HG03135 (cell line): ENCODE measurements at regions not wholly inside any gene's neighbourhood (a gene's known extent, or its start where the extent isn't known, plus 50 kb on each side); places are given as distances from the start of the nearest gene placed in this dataset.
"Not testable (repeated sequence)": the region's sequence is repeated elsewhere in the genome, so short reads cannot be mapped to it uniquely, and the experiment has no call there.

Source experiments
- ATAC-seq: cut with Tn5 transposase; IDR thresholded peaks from one replicate; pipeline ENCODE4 v1.9.1; 2021; ENCODE audit warnings: mild to moderate bottlenecking, moderate library complexity; ENCODE audit not compliant: unreplicated experiment

- ATAC-seq, result no peak
Measured at GRCh38 chr15:47027322-47027946, 689.9 kb upstream of the SEMA6D start.

GRCh38 chr15:47035475-47036406 lies 681.6 kb upstream of the SEMA6D start:
- ATAC-seq, result no peak

GRCh38 chr15:47037003-47037402 lies 680.3 kb upstream of the SEMA6D start:
- no peak for ATAC-seq

GRCh38 chr15:47039225-47039624 lies 678.1 kb upstream of the SEMA6D start:
- ATAC-seq, result no peak

- ATAC-seq, result no peak
Measured at GRCh38 chr15:47041301-47041700, 676.0 kb upstream of the SEMA6D start.

GRCh38 chr15:47047981-47048380 lies 669.3 kb upstream of the SEMA6D start:
- ATAC-seq, result not testable (repeated sequence)

- ATAC-seq, result no peak
Measured at GRCh38 chr15:47066392-47066791, 650.9 kb upstream of the SEMA6D start.

- ATAC-seq, result not testable (repeated sequence)
Measured at GRCh38 chr15:47077846-47078245, 639.5 kb upstream of the SEMA6D start.

- ATAC-seq, result no peak
Measured at GRCh38 chr15:47095833-47096232, 621.5 kb upstream of the SEMA6D start.

- not testable (repeated sequence) for ATAC-seq
Measured at GRCh38 chr15:47098526-47098925, 618.8 kb upstream of the SEMA6D start.

- not testable (repeated sequence) for ATAC-seq
Measured at GRCh38 chr15:47099801-47100200, 617.5 kb upstream of the SEMA6D start.

GRCh38 chr15:47108800-47109199 lies 608.5 kb upstream of the SEMA6D start:
- not testable (repeated sequence) for ATAC-seq

- ATAC-seq, result no peak
Measured at GRCh38 chr15:47116698-47117097, 600.6 kb upstream of the SEMA6D start.

- no peak for ATAC-seq
Measured at GRCh38 chr15:47119349-47119748, 598.0 kb upstream of the SEMA6D start.

- ATAC-seq, result no peak
Measured at GRCh38 chr15:47124430-47125102, 592.7 kb upstream of the SEMA6D start.

GRCh38 chr15:47129033-47129432 lies 588.3 kb upstream of the SEMA6D start:
- no peak for ATAC-seq

- not testable (repeated sequence) for ATAC-seq
Measured at GRCh38 chr15:47131450-47131849, 585.9 kb upstream of the SEMA6D start.

- no peak for ATAC-seq
Measured at GRCh38 chr15:47135267-47135666, 582.0 kb upstream of the SEMA6D start.

GRCh38 chr15:47136236-47136635 lies 581.1 kb upstream of the SEMA6D start:
- no peak for ATAC-seq

GRCh38 chr15:47139965-47140364 lies 577.3 kb upstream of the SEMA6D start:
- no peak for ATAC-seq

- no peak for ATAC-seq
Measured at GRCh38 chr15:47157827-47158226, 559.5 kb upstream of the SEMA6D start.

GRCh38 chr15:47158573-47158972 lies 558.7 kb upstream of the SEMA6D start:
- no peak for ATAC-seq
